SJSA1 (cell line): ENCODE measurements at regions not wholly inside any gene's neighbourhood (a gene's known extent, or its start where the extent isn't known, plus 50 kb on each side); places are given as distances from the start of the nearest gene placed in this dataset.

ENCODE experiments used
- DNase-seq, 2 experiments: peaks; one replicate each; pipeline ENCODE4 v3.0.0-alpha.2; 2015 to 2020; ENCODE audit warnings: low spot score in 2 of 2, low read depth in 1 of 2
- H3K27ac ChIP-seq: fragments of 250-450 bp; sonication (Bioruptor Pico); 2 replicates; pipeline ENCODE4 v1.5.1; 2020; ENCODE audit warnings: mild to moderate bottlenecking, moderate library complexity
- H3K27me3 ChIP-seq: fragments of 250-450 bp; sonication (Bioruptor Pico); replicated peaks from 2 replicates; pipeline ENCODE4 v1.5.1; 2020; ENCODE audit warnings: mild to moderate bottlenecking, moderate library complexity
- H3K36me3 ChIP-seq: fragments of 250-450 bp; sonication (Bioruptor Pico); 2 replicates; pipeline ENCODE4 v1.5.1; 2020; ENCODE audit warnings: mild to moderate bottlenecking
- H3K4me1 ChIP-seq: fragments of 250-450 bp; sonication (Bioruptor Pico); replicated peaks from 2 replicates; pipeline ENCODE4 v1.6.1; 2021; ENCODE audit warnings: mild to moderate bottlenecking
- H3K4me3 ChIP-seq: fragments of 250-450 bp; sonication (Bioruptor Pico); 2 replicates; pipeline ENCODE4 v1.5.1; 2020; ENCODE audit warnings: mild to moderate bottlenecking
- H3K9me3 ChIP-seq: fragments of 250-450 bp; sonication (Bioruptor Pico); replicated peaks from 2 replicates; pipeline ENCODE4 v1.5.1; 2020; ENCODE audit warnings: mild to moderate bottlenecking

- no peak for DNase-seq
- Histone ChIP-seq H3K9me3 (no peaks in the 10 kb centered on the region), H3K27ac (no peak overlapping the region), H3K36me3 (no peaks in the 10 kb centered on the region), H3K4me1 (no peaks in the 10 kb centered on the region), H3K27me3 (peaks cover 7% of the 10 kb centered on the region; the same call in 1 of the 2 replicates), H3K4me3 (no peak overlapping the region)
Measured at GRCh38 chr15:31559786-31560185, 233.2 kb downstream of the KLF13 start.

GRCh38 chr15:31560643-31561042 is 234.0 kb downstream of the KLF13 start:
- Histone ChIP-seq H3K27me3 (peaks cover 7% of the 10 kb centered on the region; the same call in 1 of the 2 replicates), H3K4me1 (no peaks in the 10 kb centered on the region), H3K27ac (no peak overlapping the region), H3K9me3 (no peaks in the 10 kb centered on the region), H3K36me3 (no peaks in the 10 kb centered on the region), H3K4me3 (no peak overlapping the region)
- DNase-seq: no peak

DNA sequence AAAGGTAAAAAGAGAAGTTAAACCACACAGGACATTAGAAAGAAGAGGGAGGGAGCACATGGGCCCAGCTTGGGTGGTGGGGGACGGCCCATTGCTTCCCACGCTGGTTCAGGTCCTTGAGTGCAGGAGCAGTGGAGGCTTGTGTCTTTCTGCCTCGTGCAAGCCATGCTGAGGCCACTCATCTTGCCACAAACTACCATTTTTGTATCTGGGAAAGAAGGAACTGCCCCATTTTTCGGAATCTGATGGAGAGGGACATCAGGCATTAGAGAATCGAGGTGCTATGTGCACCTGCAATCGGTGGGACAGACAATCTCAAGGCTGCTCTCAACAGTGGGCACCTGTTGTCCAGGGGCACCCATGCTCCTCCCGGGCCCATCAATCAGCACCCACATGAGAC is 234.5 kb downstream of the KLF13 start:
- no peaks in the 10 kb centered on the region for H3K9me3 ChIP-seq
- no peak for DNase-seq
- H3K27ac ChIP-seq: no peak overlapping the region
- no peaks in the 10 kb centered on the region for H3K36me3 ChIP-seq
- no peak overlapping the region for H3K4me3 ChIP-seq
- no peaks in the 10 kb centered on the region for H3K4me1 ChIP-seq
- peaks cover 7% of the 10 kb centered on the region; the same call in 1 of the 2 replicates for H3K27me3 ChIP-seq

DNA sequence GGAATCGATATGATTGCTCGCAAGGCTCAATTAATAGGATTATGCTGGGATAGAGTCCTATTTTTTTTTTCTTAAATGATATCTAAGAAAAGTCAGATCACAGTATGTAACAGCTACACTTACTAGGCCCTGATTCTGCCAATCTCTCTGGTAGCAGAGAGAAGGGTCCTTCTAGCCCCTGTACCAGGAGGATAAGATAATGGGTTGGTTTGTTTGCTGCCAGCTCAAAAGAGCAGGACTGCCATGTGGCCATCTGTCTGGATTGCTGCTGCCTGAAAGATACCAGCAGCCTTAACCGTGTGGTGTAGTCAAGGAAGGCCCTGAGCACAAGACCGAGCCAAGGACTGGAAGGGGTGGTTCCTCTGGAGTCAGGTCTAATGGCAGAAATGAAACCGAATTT is 236.4 kb downstream of the KLF13 start:
- DNase-seq: no peak
- Histone ChIP-seq H3K36me3 (no peaks in the 10 kb centered on the region), H3K9me3 (no peaks in the 10 kb centered on the region), H3K27me3 (peaks cover 7% of the 10 kb centered on the region; the same call in 1 of the 2 replicates), H3K4me1 (no peaks in the 10 kb centered on the region), H3K4me3 (no peak overlapping the region), H3K27ac (no peak overlapping the region)

GRCh38 chr15:31563421-31563820 is 236.8 kb downstream of the KLF13 start:
- Histone ChIP-seq H3K27me3 (peaks cover 7% of the 10 kb centered on the region; the same call in 1 of the 2 replicates), H3K9me3 (no peaks in the 10 kb centered on the region), H3K4me1 (no peaks in the 10 kb centered on the region), H3K4me3 (no peak overlapping the region), H3K36me3 (no peaks in the 10 kb centered on the region), H3K27ac (no peak overlapping the region)
- no peak for DNase-seq

DNA sequence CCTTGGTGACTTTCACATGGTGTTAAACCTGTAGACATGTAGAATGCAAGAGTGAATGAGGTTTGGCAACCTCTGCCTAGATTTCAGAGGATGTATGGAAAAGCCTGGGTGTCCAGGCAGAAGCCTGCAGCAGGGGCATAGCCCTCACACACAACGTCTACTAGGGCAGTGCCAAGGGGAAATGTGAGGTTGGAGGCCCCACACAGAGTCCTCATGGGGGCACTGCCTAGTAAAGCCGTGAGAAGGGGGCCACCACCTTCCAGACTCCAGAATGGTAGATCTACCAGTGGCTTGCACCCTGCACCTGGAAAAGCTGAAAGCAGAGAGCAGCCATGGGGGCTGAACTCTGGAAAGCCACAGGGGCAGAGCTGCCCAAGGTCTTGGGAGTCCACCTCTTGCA is 241.2 kb downstream of the KLF13 start:
- H3K9me3 ChIP-seq: no peaks in the 10 kb centered on the region
- H3K27ac ChIP-seq: no peak overlapping the region
- no peak overlapping the region for H3K4me3 ChIP-seq
- H3K4me1 ChIP-seq: no peaks in the 10 kb centered on the region
- no peaks in the 10 kb centered on the region for H3K36me3 ChIP-seq
- no peak for DNase-seq
- H3K27me3 ChIP-seq: peaks cover 11% of the 10 kb centered on the region

DNA sequence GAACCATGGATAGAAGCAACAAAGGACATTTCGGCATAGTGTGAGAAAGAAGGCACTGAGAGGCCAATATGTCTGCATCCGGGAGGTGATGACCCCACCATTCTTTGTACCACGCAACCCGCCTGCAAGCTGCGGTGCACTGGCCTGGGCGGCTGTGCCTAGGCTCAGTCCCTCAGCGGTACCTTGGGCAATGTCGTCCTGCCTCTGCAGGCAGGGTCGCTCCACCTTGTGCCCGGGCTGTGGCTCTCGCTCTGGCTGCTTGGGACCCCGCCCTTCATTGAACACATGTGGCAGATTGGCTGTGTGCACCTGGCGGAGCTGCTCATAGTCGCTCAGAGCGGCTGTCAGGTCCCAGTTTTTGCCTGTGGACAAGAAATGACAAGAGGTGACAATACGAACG is 243.2 kb downstream of the KLF13 start:
- Histone ChIP-seq H3K27ac (no peak overlapping the region), H3K4me3 (no peak overlapping the region), H3K36me3 (no peaks in the 10 kb centered on the region), H3K9me3 (no peaks in the 10 kb centered on the region), H3K27me3 (peaks cover 11% of the 10 kb centered on the region), H3K4me1 (no peaks in the 10 kb centered on the region)
- no peak for DNase-seq

DNA sequence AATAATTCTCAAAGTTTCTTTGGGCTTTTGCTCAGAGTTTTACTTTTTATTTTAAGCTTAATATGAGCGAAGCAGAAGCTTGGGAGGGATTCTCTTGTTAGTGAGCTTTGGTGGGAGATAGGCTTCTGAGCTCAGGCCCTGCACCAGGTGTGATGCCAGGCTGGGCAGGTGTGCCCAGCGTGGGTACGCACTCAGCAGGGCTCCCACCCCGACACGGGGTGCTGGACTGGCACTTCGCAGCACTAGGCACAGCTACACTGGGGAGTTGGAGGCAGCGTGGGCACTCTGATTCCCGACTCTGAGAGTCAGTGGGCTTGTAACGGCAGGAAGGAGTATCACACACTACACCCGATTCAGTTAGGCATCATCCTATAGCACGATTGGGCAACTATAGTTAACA is 244.0 kb downstream of the KLF13 start:
- Histone ChIP-seq H3K9me3 (no peaks in the 10 kb centered on the region), H3K27me3 (peaks cover 15% of the 10 kb centered on the region), H3K36me3 (no peaks in the 10 kb centered on the region), H3K4me3 (no peak overlapping the region), H3K4me1 (no peaks in the 10 kb centered on the region), H3K27ac (no peak overlapping the region)
- no peak for DNase-seq

GRCh38 chr15:31571676-31572075 is 245.0 kb downstream of the KLF13 start:
- no peaks in the 10 kb centered on the region for H3K9me3 ChIP-seq
- no peak for DNase-seq
- H3K27me3 ChIP-seq: peaks cover 19% of the 10 kb centered on the region
- no peaks in the 10 kb centered on the region for H3K4me1 ChIP-seq
- H3K27ac ChIP-seq: no peak overlapping the region
- no peaks in the 10 kb centered on the region for H3K36me3 ChIP-seq
- no peak overlapping the region for H3K4me3 ChIP-seq

GRCh38 chr15:31573759-31574158 is 247.1 kb downstream of the KLF13 start:
- Histone ChIP-seq H3K36me3 (no peaks in the 10 kb centered on the region), H3K4me1 (no peaks in the 10 kb centered on the region), H3K27ac (no peak overlapping the region), H3K27me3 (peaks cover 19% of the 10 kb centered on the region), H3K4me3 (no peak overlapping the region), H3K9me3 (no peaks in the 10 kb centered on the region)
- DNase-seq: peak in 1 of 2 experiments; percentile 1

- DNase-seq: peak in 1 of 2 experiments; percentile 22
- no peak overlapping the region for H3K27ac ChIP-seq
- H3K36me3 ChIP-seq: no peaks in the 10 kb centered on the region
- H3K9me3 ChIP-seq: no peaks in the 10 kb centered on the region
- H3K4me1 ChIP-seq: no peaks in the 10 kb centered on the region
- H3K27me3 ChIP-seq: peaks cover 19% of the 10 kb centered on the region
- H3K4me3 ChIP-seq: no peak overlapping the region
Measured at GRCh38 chr15:31574766-31575165, 248.1 kb downstream of the KLF13 start.

DNA sequence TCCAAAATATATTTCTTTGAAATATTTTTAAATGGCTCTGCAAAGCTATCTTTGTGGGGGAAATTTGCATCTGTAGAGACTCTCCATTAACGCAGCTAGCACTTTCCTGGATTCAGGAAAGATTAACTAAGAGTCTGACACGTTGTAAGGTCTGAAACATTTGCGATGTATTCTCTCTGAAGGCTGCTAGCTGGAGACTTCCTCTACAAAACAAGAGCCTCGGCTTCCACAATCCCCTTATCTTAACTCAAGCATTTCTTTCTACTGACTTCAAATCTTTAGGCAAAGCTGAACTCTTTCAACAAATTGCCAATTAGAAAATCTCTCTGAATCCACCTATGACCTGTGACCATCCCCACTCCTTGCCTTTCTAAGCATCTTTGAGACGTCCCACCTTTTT is 250.5 kb downstream of the KLF13 start:
- H3K27me3 ChIP-seq: peaks cover 13% of the 10 kb centered on the region
- no peak overlapping the region for H3K4me3 ChIP-seq
- H3K4me1 ChIP-seq: no peaks in the 10 kb centered on the region
- no peak for DNase-seq
- no peaks in the 10 kb centered on the region for H3K9me3 ChIP-seq
- no peaks in the 10 kb centered on the region for H3K36me3 ChIP-seq
- H3K27ac ChIP-seq: no peak overlapping the region

DNA sequence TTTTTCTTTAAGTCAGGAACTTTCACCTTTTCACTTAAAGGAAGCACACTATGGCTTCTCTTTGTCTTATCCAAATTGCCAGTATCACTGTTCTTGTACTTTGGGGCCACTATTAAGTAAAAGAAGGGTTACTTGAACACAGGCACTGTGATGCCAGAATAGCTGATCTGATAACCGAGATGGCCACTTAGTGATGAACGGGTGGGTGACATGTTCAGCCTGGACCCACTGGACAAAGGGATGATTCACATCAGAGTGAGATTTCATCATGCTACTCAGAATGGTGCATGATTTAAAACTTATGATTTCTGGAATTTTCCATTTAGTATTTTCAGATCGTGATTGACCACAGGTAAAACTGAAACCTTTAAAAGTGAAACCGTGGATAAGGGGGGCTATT is 252.6 kb downstream of the KLF13 start:
- no peaks in the 10 kb centered on the region for H3K4me1 ChIP-seq

DNA sequence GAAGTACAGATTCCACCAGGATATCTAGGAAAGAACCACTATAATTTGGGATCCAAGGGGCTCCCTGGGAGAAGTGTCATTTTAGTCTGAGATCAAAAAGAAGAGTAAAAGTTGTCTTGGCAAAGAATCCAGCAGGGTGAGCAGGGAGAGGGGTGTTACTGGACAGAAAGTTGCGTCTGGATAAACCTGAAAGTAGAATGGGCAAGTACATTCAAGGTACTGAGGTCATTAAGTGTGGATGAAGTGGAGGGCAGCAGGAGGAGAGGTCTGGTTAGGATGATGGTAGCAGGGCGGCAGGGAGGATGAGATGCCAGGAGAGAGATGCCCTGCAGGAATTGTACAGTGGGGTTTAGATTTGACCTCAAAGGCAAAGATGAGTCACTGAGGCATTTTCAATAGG is 253.3 kb downstream of the KLF13 start:
- Histone ChIP-seq H3K27me3 (peaks cover 8% of the 10 kb centered on the region), H3K27ac (no peak overlapping the region)

More for the DNA sequence above, 252.6 kb downstream of the KLF13 start:
- DNase-seq: no peak
- Histone ChIP-seq H3K4me3 (no peak overlapping the region), H3K9me3 (no peaks in the 10 kb centered on the region), H3K36me3 (no peaks in the 10 kb centered on the region), H3K27ac (no peak overlapping the region), H3K27me3 (peaks cover 9% of the 10 kb centered on the region)

DNA sequence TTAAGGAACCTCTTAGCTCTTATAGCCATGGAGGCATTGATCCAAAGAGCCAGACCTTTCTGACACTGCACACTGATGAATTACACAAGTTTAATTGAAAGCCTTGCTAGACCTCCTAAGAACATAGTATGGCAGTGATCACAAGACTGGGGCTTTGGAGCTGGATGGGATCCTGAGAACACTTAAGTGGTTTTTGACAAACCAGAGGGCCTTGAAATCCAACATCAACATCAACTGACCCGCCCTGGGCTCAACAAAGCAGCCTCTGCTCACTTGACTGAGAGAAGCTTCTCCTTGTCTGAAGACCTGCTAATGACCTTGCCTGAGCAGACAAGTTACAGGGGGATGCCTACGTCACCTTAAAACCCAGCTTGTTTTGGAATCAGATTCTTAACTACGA is 257.6 kb downstream of the KLF13 start:
- H3K27me3 ChIP-seq: no peaks in the 10 kb centered on the region
- H3K36me3 ChIP-seq: no peaks in the 10 kb centered on the region
- H3K4me1 ChIP-seq: no peaks in the 10 kb centered on the region
- no peak overlapping the region for H3K4me3 ChIP-seq
- DNase-seq: no peak
- no peak overlapping the region for H3K27ac ChIP-seq
- H3K9me3 ChIP-seq: no peaks in the 10 kb centered on the region

More for the DNA sequence above, 253.3 kb downstream of the KLF13 start:
- Histone ChIP-seq H3K4me1 (no peaks in the 10 kb centered on the region), H3K36me3 (no peaks in the 10 kb centered on the region), H3K9me3 (no peaks in the 10 kb centered on the region), H3K4me3 (no peak overlapping the region)
- no peak for DNase-seq
